ENCODE measurements at regions not wholly inside any gene's neighbourhood (a gene's known extent, or its start where the extent isn't known, plus 50 kb on each side); places are given as distances from the start of the nearest gene placed in this dataset.

- Histone ChIP-seq H3K9me3 (replicated peaks) (peaks cover 5% of the 10 kb centered on the region), H3K4me3 (no peak overlapping the region), H3K27me3 (ENCODE audit: low read depth) (no peaks in the 10 kb centered on the region), H3K27ac (replicated peaks) (no peak overlapping the region), H3K4me1 (no peaks in the 10 kb centered on the region), H3K36me3 (no peaks in the 10 kb centered on the region)
- no peak for DNase-seq
- intact Hi-C loops (cut with micrococcal nuclease) = no loop called here
- TF ChIP-seq CTCF (IDR thresholded peaks at IDR 0.05; ENCODE audit: borderline replicate concordance) = no peak
Observed at GRCh38 chr18:60176259-60176658, 196.3 kb downstream of the MC4R start.

- H3K9me3 ChIP-seq (replicated peaks) = peaks cover 5% of the 10 kb centered on the region
- no peak overlapping the region for H3K27ac ChIP-seq (replicated peaks)
- no peaks in the 10 kb centered on the region for H3K4me1 ChIP-seq
- intact Hi-C loops (cut with micrococcal nuclease) = no loop called here
- no peaks in the 10 kb centered on the region for H3K27me3 ChIP-seq (ENCODE audit: low read depth)
- no peak overlapping the region for H3K4me3 ChIP-seq
- no peak for DNase-seq
- H3K36me3 ChIP-seq = no peaks in the 10 kb centered on the region
- TF ChIP-seq CTCF (IDR thresholded peaks at IDR 0.05; ENCODE audit: borderline replicate concordance) = no peak
Observed at GRCh38 chr18:60174832-60175231, 197.7 kb downstream of the MC4R start.

GRCh38 chr18:60172030-60172429 lies 200.5 kb downstream of the MC4R start:
- no peak for TF ChIP-seq CTCF (IDR thresholded peaks at IDR 0.05; ENCODE audit: borderline replicate concordance)
- Histone ChIP-seq H3K27me3 (ENCODE audit: low read depth) (no peaks in the 10 kb centered on the region), H3K4me1 (no peaks in the 10 kb centered on the region), H3K9me3 (replicated peaks) (no peaks in the 10 kb centered on the region), H3K27ac (replicated peaks) (no peak overlapping the region), H3K4me3 (no peak overlapping the region), H3K36me3 (no peaks in the 10 kb centered on the region)
- no peak for DNase-seq
- intact Hi-C loops (cut with micrococcal nuclease) = no loop called here

GRCh38 chr18:60163622-60164021 lies 209.0 kb downstream of the MC4R start:
- DNase-seq = no peak
- H3K9me3 ChIP-seq (replicated peaks) = no peaks in the 10 kb centered on the region
- intact Hi-C loops (cut with micrococcal nuclease) = no loop called here
- no peak overlapping the region for H3K4me3 ChIP-seq
- H3K36me3 ChIP-seq = no peaks in the 10 kb centered on the region
- no peaks in the 10 kb centered on the region for H3K4me1 ChIP-seq
- TF ChIP-seq CTCF (IDR thresholded peaks at IDR 0.05; ENCODE audit: borderline replicate concordance) = no peak
- H3K27me3 ChIP-seq (ENCODE audit: low read depth) = no peaks in the 10 kb centered on the region
- no peak overlapping the region for H3K27ac ChIP-seq (replicated peaks)

GRCh38 chr18:60162388-60162787 lies 210.2 kb downstream of the MC4R start:
- no peaks in the 10 kb centered on the region for H3K36me3 ChIP-seq
- intact Hi-C loops (cut with micrococcal nuclease) = no loop called here
- H3K4me3 ChIP-seq = no peak overlapping the region
- no peaks in the 10 kb centered on the region for H3K4me1 ChIP-seq
- no peak for DNase-seq
- no peaks in the 10 kb centered on the region for H3K27me3 ChIP-seq (ENCODE audit: low read depth)
- no peaks in the 10 kb centered on the region for H3K9me3 ChIP-seq (replicated peaks)
- no peak overlapping the region for H3K27ac ChIP-seq (replicated peaks)
- TF ChIP-seq CTCF (IDR thresholded peaks at IDR 0.05; ENCODE audit: borderline replicate concordance) = no peak

- H3K9me3 ChIP-seq (replicated peaks) = no peaks in the 10 kb centered on the region
- no peak for TF ChIP-seq CTCF (IDR thresholded peaks at IDR 0.05; ENCODE audit: borderline replicate concordance)
- DNase-seq = no peak
- H3K36me3 ChIP-seq = no peaks in the 10 kb centered on the region
- no peak overlapping the region for H3K27ac ChIP-seq (replicated peaks)
- H3K4me3 ChIP-seq = no peak overlapping the region
- H3K27me3 ChIP-seq (ENCODE audit: low read depth) = no peaks in the 10 kb centered on the region
- no peaks in the 10 kb centered on the region for H3K4me1 ChIP-seq
- intact Hi-C loops (cut with micrococcal nuclease) = no loop called here
Observed at GRCh38 chr18:60157810-60158209, 214.8 kb downstream of the MC4R start.

Measured in left ventricle myocardium inferior (tissue), 1 donor.